Astrocyte (in vitro differentiated cells and primary cell): ENCODE measurements at regions not wholly inside any gene's neighbourhood (a gene's known extent, or its start where the extent isn't known, plus 50 kb on each side); places are given as distances from the start of the nearest gene placed in this dataset.

Experiments
- DNase-seq: peaks from one replicate; pipeline ENCODE4 v3.0.0-alpha.2; 2010; ENCODE audit warnings: low read depth
- FAIRE-seq: peaks from 2 replicates; lab custom pipeline; 2011; peaks lifted over from hg19 to GRCh38; lab: Jason Lieb, UNC
- H2AFZ ChIP-seq: 2 replicates; pipeline ENCODE4 v1.6.0; 2012; ENCODE audit warnings: low read depth, low read length, inconsistent platforms
- H3K27ac ChIP-seq: 2 replicates; pipeline ENCODE4 v1.5.1; 2011; ENCODE audit warnings: low read depth, low read length, inconsistent platforms
- H3K27me3 ChIP-seq: 2 replicates; pipeline ENCODE4 v1.6.0; 2011; ENCODE audit warnings: low read length, inconsistent platforms; ENCODE audit not compliant: insufficient read depth
- H3K36me3 ChIP-seq: 2 replicates; pipeline ENCODE4 v1.5.1; 2011; ENCODE audit warnings: low read length, inconsistent platforms; ENCODE audit not compliant: insufficient read depth
- H3K4me1 ChIP-seq: 2 replicates; pipeline ENCODE4 v1.5.1; 2011; ENCODE audit warnings: low read length, inconsistent platforms; ENCODE audit not compliant: insufficient read depth
- H3K4me2 ChIP-seq: 2 replicates; pipeline ENCODE4 v1.6.0; 2012; ENCODE audit warnings: low read length, inconsistent platforms
- H3K4me3 ChIP-seq: 2 replicates; pipeline ENCODE4 v1.5.1; 2011; ENCODE audit warnings: low read depth, mild to moderate bottlenecking, low read length, inconsistent platforms; ENCODE audit not compliant: insufficient read depth
- H3K79me2 ChIP-seq: 2 replicates; pipeline ENCODE4 v1.6.0; 2012; ENCODE audit warnings: mild to moderate bottlenecking, low read length, inconsistent platforms; ENCODE audit not compliant: insufficient read depth
- H3K9ac ChIP-seq: 2 replicates; pipeline ENCODE4 v1.6.0; 2012; ENCODE audit warnings: mild to moderate bottlenecking, low read length, inconsistent platforms
- H3K9me3 ChIP-seq: 2 replicates; pipeline ENCODE4 v1.5.1; 2012; ENCODE audit warnings: low read depth, mild to moderate bottlenecking, low read length, inconsistent platforms; ENCODE audit not compliant: insufficient read depth
- H4K20me1 ChIP-seq: 2 replicates; pipeline ENCODE4 v1.6.0; 2012; ENCODE audit warnings: low read length, inconsistent platforms; ENCODE audit not compliant: insufficient read depth
- H3K27ac Mint-ChIP-seq: one replicate; pipeline ENCODE4 v1.8.0; 2021; ENCODE audit warnings: mild to moderate bottlenecking, mixed read lengths; ENCODE audit not compliant: unreplicated experiment
- H3K27me3 Mint-ChIP-seq: one replicate; pipeline ENCODE4 v1.8.0; 2021; ENCODE audit warnings: low read depth, mixed read lengths; ENCODE audit not compliant: unreplicated experiment
- H3K36me3 Mint-ChIP-seq: one replicate; pipeline ENCODE4 v1.8.0; 2021; ENCODE audit warnings: low read depth, mixed read lengths; ENCODE audit not compliant: unreplicated experiment
- H3K4me1 Mint-ChIP-seq: one replicate; pipeline ENCODE4 v1.8.0; 2021; ENCODE audit warnings: low read depth, mixed read lengths; ENCODE audit not compliant: unreplicated experiment
- H3K4me3 Mint-ChIP-seq: one replicate; pipeline ENCODE4 v1.8.0; 2021; ENCODE audit warnings: mild to moderate bottlenecking, moderate library complexity, mixed read lengths; ENCODE audit not compliant: unreplicated experiment
- H3K9me3 Mint-ChIP-seq: one replicate; pipeline ENCODE4 v1.8.0; 2021; ENCODE audit warnings: mild to moderate bottlenecking, mixed read lengths; ENCODE audit not compliant: unreplicated experiment
- EZH2 ChIP-seq: IDR thresholded peaks from 2 replicates; pipeline ENCODE4 v1.6.1; 2012; ENCODE audit warnings: mild to moderate bottlenecking, low read length, inconsistent platforms; ENCODE audit not compliant: insufficient read depth
- TF ChIP-seq, protein P1 (sequence below): IDR thresholded peaks from 2 replicates; pipeline ENCODE4 v1.5.1; 2011; ENCODE audit warnings: low read depth, mild to moderate bottlenecking, inconsistent platforms, low read length, moderate library complexity; ENCODE audit not compliant: insufficient read depth

DNA sequence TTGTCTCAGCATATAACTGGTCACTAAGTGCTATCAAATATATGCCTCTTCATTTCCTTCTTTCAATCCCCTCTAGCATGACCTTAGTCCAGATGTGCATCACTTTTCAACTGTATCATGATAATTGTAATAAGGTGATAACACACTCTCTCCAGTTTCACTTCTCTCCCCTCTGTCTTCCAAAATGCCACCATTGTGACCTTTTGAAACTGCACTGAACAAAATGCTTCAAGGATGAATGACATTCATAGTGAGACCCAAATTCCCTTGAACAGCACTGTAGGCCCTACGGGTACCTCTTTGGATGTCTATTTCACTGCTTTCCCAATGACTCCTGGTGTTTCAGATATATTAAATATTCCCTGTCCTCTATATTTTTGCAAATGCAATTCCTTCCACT lies 224.8 kb downstream of the DNAJB9 start:
- Histone ChIP-seq H3K4me3 (no peak overlapping the region), H3K4me2 (no peak overlapping the region), H4K20me1 (no peaks in the 10 kb centered on the region), H3K27me3 (no peaks in the 10 kb centered on the region), H3K36me3 (no peaks in the 10 kb centered on the region), H3K79me2 (no peaks in the 10 kb centered on the region), H3K9ac (no peak overlapping the region), H3K9me3 (no peaks in the 10 kb centered on the region), H3K27ac (no peak overlapping the region), H3K4me1 (no peaks in the 10 kb centered on the region), H2AFZ (no peak overlapping the region)
- TF ChIP-seq, protein P1, sequence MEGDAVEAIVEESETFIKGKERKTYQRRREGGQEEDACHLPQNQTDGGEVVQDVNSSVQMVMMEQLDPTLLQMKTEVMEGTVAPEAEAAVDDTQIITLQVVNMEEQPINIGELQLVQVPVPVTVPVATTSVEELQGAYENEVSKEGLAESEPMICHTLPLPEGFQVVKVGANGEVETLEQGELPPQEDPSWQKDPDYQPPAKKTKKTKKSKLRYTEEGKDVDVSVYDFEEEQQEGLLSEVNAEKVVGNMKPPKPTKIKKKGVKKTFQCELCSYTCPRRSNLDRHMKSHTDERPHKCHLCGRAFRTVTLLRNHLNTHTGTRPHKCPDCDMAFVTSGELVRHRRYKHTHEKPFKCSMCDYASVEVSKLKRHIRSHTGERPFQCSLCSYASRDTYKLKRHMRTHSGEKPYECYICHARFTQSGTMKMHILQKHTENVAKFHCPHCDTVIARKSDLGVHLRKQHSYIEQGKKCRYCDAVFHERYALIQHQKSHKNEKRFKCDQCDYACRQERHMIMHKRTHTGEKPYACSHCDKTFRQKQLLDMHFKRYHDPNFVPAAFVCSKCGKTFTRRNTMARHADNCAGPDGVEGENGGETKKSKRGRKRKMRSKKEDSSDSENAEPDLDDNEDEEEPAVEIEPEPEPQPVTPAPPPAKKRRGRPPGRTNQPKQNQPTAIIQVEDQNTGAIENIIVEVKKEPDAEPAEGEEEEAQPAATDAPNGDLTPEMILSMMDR = no peak
- no peak for TF ChIP-seq EZH2
- Mint-ChIP-seq H3K36me3 (no peaks in the 10 kb centered on the region), H3K27me3 (no peaks in the 10 kb centered on the region), H3K4me3 (no peak overlapping the region), H3K9me3 (no peaks in the 10 kb centered on the region), H3K4me1 (no peaks in the 10 kb centered on the region), H3K27ac (no peak overlapping the region)
- DNase-seq (no peak), FAIRE-seq (no peak)

DNA sequence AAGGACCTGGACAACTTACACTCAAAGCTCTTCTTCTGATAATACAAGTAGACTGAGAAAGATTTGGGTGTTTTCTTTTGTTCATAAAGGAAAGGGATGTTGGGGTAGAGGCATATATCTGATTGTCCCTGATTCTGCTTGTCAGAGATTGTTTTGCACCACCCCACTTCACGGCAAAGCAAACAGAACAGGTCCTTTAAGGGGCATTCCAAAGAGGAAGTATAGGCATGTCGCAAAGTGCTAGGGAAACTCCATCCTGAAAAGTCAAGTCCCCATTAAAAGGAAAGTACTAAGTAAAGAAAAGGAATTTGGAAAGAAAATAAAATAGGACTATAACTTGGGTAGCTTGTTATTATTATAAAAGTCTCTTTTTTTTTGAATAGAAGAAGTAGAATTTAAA lies 233.0 kb downstream of the DNAJB9 start:
- no peak for FAIRE-seq

DNA sequence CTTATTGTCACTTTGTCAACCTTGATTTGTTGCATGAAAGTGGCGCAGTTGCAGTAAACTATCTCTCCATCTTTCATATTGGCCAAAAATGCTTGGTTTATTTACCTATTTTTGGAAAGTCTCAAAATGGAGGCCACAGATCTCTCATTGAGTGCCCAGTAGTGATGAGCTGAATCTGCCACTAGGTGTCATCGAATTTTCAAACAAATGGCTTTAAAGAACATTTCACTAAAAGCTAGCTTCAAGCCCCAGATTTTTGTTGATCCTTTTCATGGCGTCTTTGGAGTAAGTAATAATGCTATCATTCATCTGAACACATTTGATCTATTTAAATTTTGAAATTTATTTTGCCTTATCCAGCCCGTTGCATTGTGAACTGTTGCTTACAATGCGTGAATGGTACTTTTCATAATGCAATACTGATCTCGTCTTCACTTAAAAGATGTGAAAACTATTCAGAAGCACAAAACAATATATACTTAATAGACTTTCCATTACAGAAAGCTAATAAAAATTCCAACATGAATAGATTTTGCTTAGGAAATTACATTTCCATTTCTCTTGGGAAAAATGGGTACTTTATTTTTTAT lies 236.2 kb downstream of the DNAJB9 start:
- no peak for TF ChIP-seq EZH2
- TF ChIP-seq, protein P1 = peak; percentile 63
- Histone ChIP-seq H2AFZ (peak overlapping the region; percentile 74), H3K27me3 (no peaks in the 10 kb centered on the region), H3K9me3 (no peaks in the 10 kb centered on the region), H3K9ac (no peak overlapping the region), H4K20me1 (no peaks in the 10 kb centered on the region), H3K36me3 (no peaks in the 10 kb centered on the region), H3K4me3 (no peak overlapping the region), H3K4me2 (no peak overlapping the region), H3K4me1 (no peaks in the 10 kb centered on the region), H3K27ac (no peak overlapping the region), H3K79me2 (no peaks in the 10 kb centered on the region)
- Mint-ChIP-seq H3K27me3 (peaks cover 2% of the 10 kb centered on the region), H3K9me3 (no peaks in the 10 kb centered on the region), H3K36me3 (no peaks in the 10 kb centered on the region), H3K4me1 (no peaks in the 10 kb centered on the region), H3K27ac (no peak overlapping the region), H3K4me3 (no peak overlapping the region)
- FAIRE-seq = no peak
- peak; percentile 10 for DNase-seq

More for the DNA sequence above, 233.0 kb downstream of the DNAJB9 start:
- H3K9me3 Mint-ChIP-seq = no peaks in the 10 kb centered on the region
- Histone ChIP-seq H3K4me1 (no peaks in the 10 kb centered on the region), H3K9ac (no peak overlapping the region), H4K20me1 (no peaks in the 10 kb centered on the region), H3K79me2 (no peaks in the 10 kb centered on the region), H3K4me3 (no peak overlapping the region), H3K9me3 (no peaks in the 10 kb centered on the region), H3K27ac (no peak overlapping the region), H3K27me3 (no peaks in the 10 kb centered on the region), H3K36me3 (no peaks in the 10 kb centered on the region), H2AFZ (no peak overlapping the region), H3K4me2 (no peak overlapping the region)
- peaks cover 8% of the 10 kb centered on the region for H3K27me3 Mint-ChIP-seq
- H3K4me1 Mint-ChIP-seq = no peaks in the 10 kb centered on the region
- TF ChIP-seq EZH2 = no peak
- no peak overlapping the region for H3K4me3 Mint-ChIP-seq
- no peak for DNase-seq
- no peak overlapping the region for H3K27ac Mint-ChIP-seq
- no peaks in the 10 kb centered on the region for H3K36me3 Mint-ChIP-seq
